H9 (cell line): ENCODE measurements at regions not wholly inside any gene's neighbourhood (a gene's known extent, or its start where the extent isn't known, plus 50 kb on each side); places are given as distances from the start of the nearest gene placed in this dataset.
A peak's percentile ranks its signal among the peaks of the same experiment; 100 is the strongest.

ENCODE experiments used
- DNase-seq: peaks from one replicate; pipeline ENCODE4 v3.0.0-alpha.2; 2017
- H2AFZ ChIP-seq: one replicate; pipeline ENCODE4 v1.6.1; 2013; ENCODE audit warnings: mild to moderate bottlenecking, low read length, control low read depth, moderate library complexity
- H2AK5ac ChIP-seq: 2 replicates; pipeline ENCODE4 v1.6.1; 2013; ENCODE audit warnings: low read length, control low read depth, mixed read lengths; ENCODE audit not compliant: insufficient read length
- H2BK120ac ChIP-seq: one replicate; pipeline ENCODE4 v1.6.1; 2013; ENCODE audit warnings: low read depth, mild to moderate bottlenecking, low read length, control low read depth, inconsistent platforms; ENCODE audit not compliant: poor library complexity, severe bottlenecking
- H2BK12ac ChIP-seq: 2 replicates; pipeline ENCODE4 v1.6.1; 2013; ENCODE audit warnings: low read length, control low read depth, mixed read lengths, low read depth; ENCODE audit not compliant: insufficient read length
- H2BK15ac ChIP-seq: 2 replicates; pipeline ENCODE4 v1.6.1; 2013; ENCODE audit warnings: low read depth, low read length, control low read depth
- H2BK20ac ChIP-seq: one replicate; pipeline ENCODE4 v1.6.1; 2013; ENCODE audit warnings: low read depth, mild to moderate bottlenecking, low read length, control low read depth, inconsistent platforms; ENCODE audit not compliant: poor library complexity, severe bottlenecking
- H2BK5ac ChIP-seq: 2 replicates; pipeline ENCODE4 v1.6.1; 2013; ENCODE audit warnings: low read length, control low read depth, mixed read lengths; ENCODE audit not compliant: insufficient read length
- H3K14ac ChIP-seq: 2 replicates; pipeline ENCODE4 v1.6.1; 2013; ENCODE audit warnings: low read length, control low read depth; ENCODE audit not compliant: insufficient read depth
- H3K18ac ChIP-seq: 2 replicates; pipeline ENCODE4 v1.6.1; 2013; ENCODE audit warnings: low read depth, mild to moderate bottlenecking, mixed read lengths, low read length, control low read depth; ENCODE audit not compliant: insufficient read length
- H3K23ac ChIP-seq: 2 replicates; pipeline ENCODE4 v1.6.1; 2013; ENCODE audit warnings: low read length, control low read depth, mixed read lengths, low read depth; ENCODE audit not compliant: insufficient read length
- H3K23me2 ChIP-seq: 2 replicates; pipeline ENCODE4 v1.6.1; 2013; ENCODE audit warnings: low read depth, mild to moderate bottlenecking, mixed read lengths, low read length, control low read depth; ENCODE audit not compliant: insufficient read length, poor library complexity, severe bottlenecking
- H3K27ac ChIP-seq: 2 replicates; pipeline ENCODE4 v1.5.1; 2013; ENCODE audit warnings: low read length, control low read depth, mixed read lengths, low read depth; ENCODE audit not compliant: insufficient read length
- H3K27me3 ChIP-seq: 2 replicates; pipeline ENCODE4 v1.6.1; 2013; ENCODE audit warnings: low read length, control low read depth, inconsistent platforms; ENCODE audit not compliant: insufficient read depth
- H3K4ac ChIP-seq: 2 replicates; pipeline ENCODE4 v1.6.1; 2013; ENCODE audit warnings: low read depth, mild to moderate bottlenecking, control low read depth, inconsistent platforms, low read length, moderate library complexity
- H3K4me1 ChIP-seq: 2 replicates; pipeline ENCODE4 v1.6.1; 2013; ENCODE audit warnings: low read length, control low read depth, inconsistent platforms; ENCODE audit not compliant: insufficient read depth
- H3K4me2 ChIP-seq: 2 replicates; pipeline ENCODE4 v1.6.1; 2013; ENCODE audit warnings: low read length, control low read depth, mixed read lengths; ENCODE audit not compliant: insufficient read length, insufficient read depth
- H3K56ac ChIP-seq: 2 replicates; pipeline ENCODE4 v1.6.1; 2013; ENCODE audit warnings: low read depth, mild to moderate bottlenecking, mixed read lengths, low read length, control low read depth; ENCODE audit not compliant: insufficient read length
- H3K79me1 ChIP-seq: 2 replicates; pipeline ENCODE4 v1.6.1; 2013; ENCODE audit warnings: low read depth, mild to moderate bottlenecking, moderate library complexity, low read length, control low read depth, inconsistent platforms; ENCODE audit not compliant: insufficient read depth, poor library complexity, severe bottlenecking
- H3K79me2 ChIP-seq: 2 replicates; pipeline ENCODE4 v1.6.1; 2013; ENCODE audit warnings: low read length, control low read depth, inconsistent platforms; ENCODE audit not compliant: insufficient read depth
- H3K9ac ChIP-seq: 2 replicates; pipeline ENCODE4 v1.6.1; 2013; ENCODE audit warnings: low read length, control low read depth, mixed read lengths; ENCODE audit not compliant: insufficient read length; ENCODE audit errors: extremely low read depth
- H3K9me3 ChIP-seq: one replicate; pipeline ENCODE4 v1.6.1; 2013; ENCODE audit warnings: low read depth, low read length, inconsistent platforms; ENCODE audit not compliant: control insufficient read depth
- H3T11ph ChIP-seq: one replicate; pipeline ENCODE4 v1.6.1; 2013; ENCODE audit warnings: mild to moderate bottlenecking, low read length, control low read depth, inconsistent platforms
- H4K20me1 ChIP-seq: one replicate; pipeline ENCODE4 v1.6.1; 2013; ENCODE audit not compliant: control insufficient read depth, insufficient read length, insufficient read depth
- H4K5ac ChIP-seq: 2 replicates; pipeline ENCODE4 v1.6.1; 2013; ENCODE audit warnings: low read depth, mild to moderate bottlenecking, mixed read lengths, low read length, control low read depth; ENCODE audit not compliant: insufficient read length
- H4K8ac ChIP-seq: replicated peaks from 2 replicates; pipeline ENCODE4 v1.6.1; 2013; ENCODE audit warnings: low read length, control low read depth, mixed read lengths, low read depth; ENCODE audit not compliant: insufficient read length
- H4K91ac ChIP-seq: 2 replicates; pipeline ENCODE4 v1.6.1; 2013; ENCODE audit warnings: low read depth, mild to moderate bottlenecking, moderate library complexity, mixed read lengths, low read length, control low read depth; ENCODE audit not compliant: insufficient read length
- H3K27ac Mint-ChIP-seq, 3 experiments: 2 replicates in 2 of 3; 3 replicates in 1 of 3; pipeline ENCODE4 v1.8.0; 2020 to 2021; ENCODE audit warnings: mixed read lengths in 3 of 3, mild to moderate bottlenecking in 1 of 3, moderate library complexity in 1 of 3
- H3K27me3 Mint-ChIP-seq: 2 replicates; pipeline ENCODE4 v1.8.0; 2021; ENCODE audit warnings: low read depth, mild to moderate bottlenecking, moderate library complexity, mixed read lengths
- H3K36me3 Mint-ChIP-seq, 3 experiments: 2 replicates in 2 of 3; 3 replicates in 1 of 3; pipeline ENCODE4 v1.8.0; 2020 to 2021; ENCODE audit warnings: low read depth in 3 of 3, mixed read lengths in 3 of 3; ENCODE audit not compliant: insufficient read depth in 1 of 3
- H3K4me1 Mint-ChIP-seq, 2 experiments: 2 replicates each; pipeline ENCODE4 v1.8.0; 2020; ENCODE audit warnings: mixed read lengths in 2 of 2
- H3K4me3 Mint-ChIP-seq, 2 experiments: 2 replicates in 1 of 2; 3 replicates in 1 of 2; pipeline ENCODE4 v1.8.0; 2020 to 2021; ENCODE audit warnings: mild to moderate bottlenecking in 2 of 2, mixed read lengths in 2 of 2, moderate library complexity in 1 of 2
- H3K9me3 Mint-ChIP-seq, 2 experiments: 2 replicates in 1 of 2; 3 replicates in 1 of 2; pipeline ENCODE4 v1.8.0; 2020; ENCODE audit warnings: mild to moderate bottlenecking in 2 of 2, mixed read lengths in 2 of 2, moderate library complexity in 1 of 2
- WGBS: extraction: QIAGEN DNeasy Blood & Tissue Kit; methylation state at CpG from one replicate; pipeline ENCODE4 v1.1.7; 2013; ENCODE audit warnings: missing lambda C conversion rate, low lambda C conversion rate, mixed read lengths; ENCODE audit not compliant: insufficient read length; ENCODE audit errors: extremely low coverage; 5-methylcytosine and 5-hydroxymethylcytosine counted together
- TF ChIP-seq, protein P1 (sequence below): fragments of 200-600 bp; sonication (generic); conservative IDR thresholded peaks from 3 replicates; pipeline ENCODE4 v1.8.0; 2021; ENCODE audit warnings: antibody characterized with exemption, mild to moderate bottlenecking

GRCh38 chr17:6910987-6911603 lies 79.6 kb upstream of the TEKT1 start:
- no peak overlapping the region for H3K56ac ChIP-seq
- H3K23ac ChIP-seq = no peak overlapping the region
- TF ChIP-seq, protein P1, sequence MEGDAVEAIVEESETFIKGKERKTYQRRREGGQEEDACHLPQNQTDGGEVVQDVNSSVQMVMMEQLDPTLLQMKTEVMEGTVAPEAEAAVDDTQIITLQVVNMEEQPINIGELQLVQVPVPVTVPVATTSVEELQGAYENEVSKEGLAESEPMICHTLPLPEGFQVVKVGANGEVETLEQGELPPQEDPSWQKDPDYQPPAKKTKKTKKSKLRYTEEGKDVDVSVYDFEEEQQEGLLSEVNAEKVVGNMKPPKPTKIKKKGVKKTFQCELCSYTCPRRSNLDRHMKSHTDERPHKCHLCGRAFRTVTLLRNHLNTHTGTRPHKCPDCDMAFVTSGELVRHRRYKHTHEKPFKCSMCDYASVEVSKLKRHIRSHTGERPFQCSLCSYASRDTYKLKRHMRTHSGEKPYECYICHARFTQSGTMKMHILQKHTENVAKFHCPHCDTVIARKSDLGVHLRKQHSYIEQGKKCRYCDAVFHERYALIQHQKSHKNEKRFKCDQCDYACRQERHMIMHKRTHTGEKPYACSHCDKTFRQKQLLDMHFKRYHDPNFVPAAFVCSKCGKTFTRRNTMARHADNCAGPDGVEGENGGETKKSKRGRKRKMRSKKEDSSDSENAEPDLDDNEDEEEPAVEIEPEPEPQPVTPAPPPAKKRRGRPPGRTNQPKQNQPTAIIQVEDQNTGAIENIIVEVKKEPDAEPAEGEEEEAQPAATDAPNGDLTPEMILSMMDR = peak; percentile 80

More at GRCh38 chr17:6910987-6911603, 79.6 kb upstream of the TEKT1 start:
- Histone ChIP-seq H3K4me1 (no peaks in the 10 kb centered on the region), H4K5ac (no peak overlapping the region), H4K91ac (no peak overlapping the region), H3K79me2 (no peaks in the 10 kb centered on the region), H2AK5ac (no peak overlapping the region), H2BK20ac (no peak overlapping the region), H2BK120ac (no peak overlapping the region), H3K23me2 (no peaks in the 10 kb centered on the region), H2BK12ac (no peak overlapping the region), H3K79me1 (no peaks in the 10 kb centered on the region), H3K4ac (no peak overlapping the region), H3K14ac (no peak overlapping the region), H3K9me3 (peaks cover 26% of the 10 kb centered on the region), H3K27ac (no peak overlapping the region), H3K4me2 (no peak overlapping the region), H3K9ac (no peak overlapping the region), H4K8ac (no peak overlapping the region), H2BK5ac (no peak overlapping the region), H3T11ph (no peak overlapping the region), H4K20me1 (no peaks in the 10 kb centered on the region), H3K18ac (no peak overlapping the region), H2AFZ (no peak overlapping the region), H2BK15ac (no peak overlapping the region), H3K27me3 (no peaks in the 10 kb centered on the region)
- Mint-ChIP-seq H3K27ac (no peak overlapping the region), H3K4me3 (no peak overlapping the region), H3K9me3 (peaks cover 24 to 63% of the 10 kb centered on the region in 2 experiments), H3K27me3 (peaks cover 46% of the 10 kb centered on the region), H3K4me1 (peaks cover 0 to 2% of the 10 kb centered on the region in 2 experiments; a peak in 2 of 4 replicates), H3K36me3 (peaks cover 0 to 62% (median 19%) of the 10 kb centered on the region in 3 experiments; a peak in 5 of 7 replicates)
- WGBS = no CpG with 5 or more reads among the region's 2 CpGs
- no peak for DNase-seq
